HEK293T (cell line): ENCODE measurements at regions not wholly inside any gene's neighbourhood (a gene's known extent, or its start where the extent isn't known, plus 50 kb on each side); places are given as distances from the start of the nearest gene placed in this dataset.

Experiments used
- CTCF ChIA-PET: fragments of 350-600 bp; formaldehyde crosslinking; extraction: SDS; loops from one replicate; lab custom pipeline; 2021; ENCODE audit warnings: antibody characterized with exemption, inconsistent platforms; lab: Yijun Ruan, JAX
- POLR2A ChIA-PET: fragments of 350-600 bp; formaldehyde crosslinking; extraction: SDS; loops from one replicate; lab custom pipeline; 2020; ENCODE audit warnings: antibody characterized with exemption, inconsistent platforms; lab: Yijun Ruan, JAX
- DNase-seq: peaks from one replicate; pipeline ENCODE4 v3.0.0; 2012; ENCODE audit warnings: mixed read lengths; ENCODE audit errors: extremely low spot score
- ARNT ChIP-seq: fragments of 450-650 bp; IDR thresholded peaks from 2 replicates; pipeline ENCODE4 v1.6.1; 2017; ENCODE audit warnings: mild to moderate bottlenecking
- BHLHE40 ChIP-seq: fragments of 450-650 bp; IDR thresholded peaks from 2 replicates; pipeline ENCODE4 v1.6.1; 2016; ENCODE audit warnings: mild to moderate bottlenecking, moderate library complexity, borderline replicate concordance
- CTBP1 ChIP-seq: fragments of 450-650 bp; IDR thresholded peaks from 2 replicates; pipeline ENCODE4 v1.6.1; 2016; ENCODE audit warnings: borderline replicate concordance
- ELF4 ChIP-seq: fragments of 450-650 bp; IDR thresholded peaks from 2 replicates; pipeline ENCODE4 v1.6.1; 2017; ENCODE audit warnings: antibody characterized with exemption
- FOXA1 ChIP-seq: fragments of 450-650 bp; IDR thresholded peaks from 2 replicates; pipeline ENCODE4 v1.6.1; 2016; ENCODE audit warnings: mild to moderate bottlenecking
- FOXK2 ChIP-seq: fragments of 450-650 bp; IDR thresholded peaks from 2 replicates; pipeline ENCODE4 v1.6.1; 2016; ENCODE audit warnings: mild to moderate bottlenecking
- FOXM1 ChIP-seq: fragments of 450-650 bp; IDR thresholded peaks from 2 replicates; pipeline ENCODE4 v1.6.1; 2017; ENCODE audit warnings: mild to moderate bottlenecking, borderline replicate concordance
- HDGF ChIP-seq: fragments of 450-650 bp; IDR thresholded peaks from 2 replicates; pipeline ENCODE4 v1.6.1; 2017; ENCODE audit warnings: antibody characterized with exemption, borderline replicate concordance
- L3MBTL2 ChIP-seq: fragments of 450-650 bp; conservative IDR thresholded peaks from 2 replicates; pipeline ENCODE4 v1.6.1; 2016; ENCODE audit warnings: mild to moderate bottlenecking
- LEF1 ChIP-seq: fragments of 450-650 bp; IDR thresholded peaks from 2 replicates; pipeline ENCODE4 v1.6.1; 2017; ENCODE audit warnings: mild to moderate bottlenecking, borderline replicate concordance
- NFRKB ChIP-seq: fragments of 450-650 bp; IDR thresholded peaks from 2 replicates; pipeline ENCODE4 v1.6.1; 2016; ENCODE audit warnings: mild to moderate bottlenecking, moderate library complexity
- PKNOX1 ChIP-seq: fragments of 450-650 bp; IDR thresholded peaks from 2 replicates; pipeline ENCODE4 v1.6.1; 2016
- SP1 ChIP-seq: fragments of 450-650 bp; IDR thresholded peaks from 2 replicates; pipeline ENCODE4 v1.6.1; 2017
- SUZ12 ChIP-seq: fragments of 450-650 bp; IDR thresholded peaks from 2 replicates; pipeline ENCODE4 v1.6.1; 2016; ENCODE audit warnings: mild to moderate bottlenecking
- TARDBP ChIP-seq: fragments of 450-650 bp; IDR thresholded peaks from 2 replicates; pipeline ENCODE4 v1.6.1; 2016
- ZNF384 ChIP-seq: fragments of 450-650 bp; IDR thresholded peaks from 2 replicates; pipeline ENCODE4 v1.6.1; 2016

GRCh38 chr6:115612216-115612615, 448.5 kb downstream of the FRK start:
- TF ChIP-seq L3MBTL2 (no peak), ZNF384 (no peak), SP1 (no peak), FOXM1 (no peak), TARDBP (no peak), FOXA1 (no peak), HDGF (no peak), NFRKB (no peak), BHLHE40 (no peak), FOXK2 (no peak), CTBP1 (no peak), ARNT (no peak), LEF1 (no peak), ELF4 (no peak), SUZ12 (no peak), PKNOX1 (no peak)
- DNase-seq = no peak
- ChIA-PET POLR2A (no interaction called here), CTCF (no interaction called here)

- POLR2A ChIA-PET = no interaction called here
- DNase-seq = no peak
- TF ChIP-seq SP1 = no peak
- TF ChIP-seq BHLHE40 = no peak
- TF ChIP-seq TARDBP = no peak
- TF ChIP-seq LEF1 = no peak
- no peak for TF ChIP-seq FOXA1
- TF ChIP-seq FOXM1 = no peak
- TF ChIP-seq HDGF = no peak
- TF ChIP-seq L3MBTL2 = no peak
- no peak for TF ChIP-seq ARNT
- no peak for TF ChIP-seq ZNF384
- TF ChIP-seq FOXK2 = no peak
- TF ChIP-seq ELF4 = no peak
- no peak for TF ChIP-seq NFRKB
- CTCF ChIA-PET = no interaction called here
Measured at GRCh38 chr6:115610696-115611095, 450.0 kb downstream of the FRK start.

GRCh38 chr6:115609111-115609510, 451.6 kb downstream of the FRK start:
- ChIA-PET CTCF (no interaction called here), POLR2A (no interaction called here)
- TF ChIP-seq L3MBTL2 (no peak), BHLHE40 (no peak), SUZ12 (no peak), CTBP1 (no peak), FOXA1 (no peak), SP1 (no peak), FOXK2 (no peak), HDGF (no peak), TARDBP (no peak), NFRKB (no peak), ELF4 (no peak), LEF1 (no peak), PKNOX1 (no peak)
- DNase-seq = no peak

GRCh38 chr6:115602466-115602865, 458.2 kb downstream of the FRK start:
- CTCF ChIA-PET = interaction anchor here (0.6 kb wide), 1 partner anchor 494 kb away, joined by 3 read pairs; no protein-coding TSS in a partner anchor
- DNase-seq = no peak
- POLR2A ChIA-PET = no interaction called here
- TF ChIP-seq FOXA1 (no peak), LEF1 (no peak), FOXM1 (no peak), BHLHE40 (no peak), NFRKB (no peak), TARDBP (no peak), ZNF384 (no peak), HDGF (no peak), ELF4 (no peak), SP1 (no peak), PKNOX1 (no peak)

DNA sequence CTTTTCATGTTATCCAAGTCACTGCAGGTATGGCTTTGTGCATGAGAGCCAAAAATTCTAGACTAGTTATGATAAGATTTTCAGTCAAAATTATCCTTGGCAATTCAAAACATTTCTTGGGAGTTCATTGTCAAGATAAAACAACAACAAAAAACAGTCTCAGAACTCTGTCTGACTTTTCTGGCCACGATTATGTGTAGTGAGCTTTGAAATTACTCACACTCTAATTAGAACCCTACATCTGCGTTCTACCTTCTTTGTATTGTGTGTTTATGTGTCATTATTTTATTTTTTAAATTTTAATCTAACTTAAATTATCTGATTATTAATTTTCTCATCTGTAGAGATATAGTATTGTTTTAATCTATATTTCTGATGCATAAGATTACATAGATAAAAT, 459.2 kb downstream of the FRK start:
- ChIA-PET CTCF (no interaction called here), POLR2A (no interaction called here)
- no peak for DNase-seq
- TF ChIP-seq L3MBTL2 (no peak), HDGF (no peak), ELF4 (no peak), ZNF384 (no peak), SUZ12 (no peak), CTBP1 (no peak), TARDBP (no peak), ARNT (no peak), NFRKB (no peak), FOXA1 (no peak), LEF1 (no peak), PKNOX1 (no peak), BHLHE40 (no peak), SP1 (no peak), FOXK2 (no peak), FOXM1 (no peak)
